ENCODE measurements at regions not wholly inside any gene's neighbourhood (a gene's known extent, or its start where the extent isn't known, plus 50 kb on each side); places are given as distances from the start of the nearest gene placed in this dataset.
"Not testable (repeated sequence)": the region's sequence is repeated elsewhere in the genome, so short reads cannot be mapped to it uniquely, and the experiment has no call there.

DNA sequence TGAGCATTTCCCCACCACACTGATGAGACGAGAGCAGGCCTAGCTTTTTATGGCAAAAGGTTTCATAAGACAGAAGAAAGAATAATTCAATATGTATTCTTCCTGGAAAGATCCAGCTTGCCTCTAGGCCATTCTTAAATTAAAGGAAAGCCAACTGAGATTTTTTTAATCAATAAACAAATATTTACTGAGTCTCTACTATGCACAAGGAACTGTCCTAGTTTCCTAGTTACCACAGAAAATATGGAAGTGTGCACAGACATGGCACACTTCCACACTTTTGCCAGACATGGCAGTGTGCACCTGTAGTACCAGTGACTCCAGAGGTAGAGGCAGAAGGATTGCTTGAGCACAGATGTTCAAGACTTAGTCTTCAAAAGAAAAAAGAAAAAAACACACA is 281.0 kb downstream of the CETN3 start:
- no peak for DNase-seq

DNA sequence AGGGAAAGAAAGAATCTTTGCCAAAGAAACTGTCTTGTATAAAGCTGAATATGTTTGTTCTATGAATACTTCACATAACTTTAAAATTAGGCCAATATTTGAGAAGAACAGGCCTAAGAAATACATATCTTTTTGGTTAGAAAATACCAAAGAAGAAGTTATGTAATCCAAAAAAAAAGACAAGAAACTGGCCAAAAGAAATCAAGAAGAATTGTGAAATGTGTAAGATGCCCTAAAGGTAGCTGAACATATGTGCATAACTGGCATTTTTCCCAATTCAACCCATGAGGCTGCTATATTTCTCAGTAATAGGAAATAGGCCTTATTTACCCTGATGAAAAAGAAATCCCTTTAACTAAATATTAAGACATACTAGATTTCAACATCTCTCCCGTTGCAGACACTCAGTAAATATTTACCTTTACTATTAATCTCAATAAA is 290.0 kb downstream of the CETN3 start:
- DNase-seq = no peak

GRCh38 chr5:90117005-90117404 is 292.6 kb downstream of the CETN3 start:
- no peak for DNase-seq

GRCh38 chr5:90113108-90113507 is 296.4 kb downstream of the CETN3 start:
- DNase-seq = no peak

- no peak for DNase-seq
Observed at GRCh38 chr5:90112033-90112692, 297.4 kb downstream of the CETN3 start.

DNA sequence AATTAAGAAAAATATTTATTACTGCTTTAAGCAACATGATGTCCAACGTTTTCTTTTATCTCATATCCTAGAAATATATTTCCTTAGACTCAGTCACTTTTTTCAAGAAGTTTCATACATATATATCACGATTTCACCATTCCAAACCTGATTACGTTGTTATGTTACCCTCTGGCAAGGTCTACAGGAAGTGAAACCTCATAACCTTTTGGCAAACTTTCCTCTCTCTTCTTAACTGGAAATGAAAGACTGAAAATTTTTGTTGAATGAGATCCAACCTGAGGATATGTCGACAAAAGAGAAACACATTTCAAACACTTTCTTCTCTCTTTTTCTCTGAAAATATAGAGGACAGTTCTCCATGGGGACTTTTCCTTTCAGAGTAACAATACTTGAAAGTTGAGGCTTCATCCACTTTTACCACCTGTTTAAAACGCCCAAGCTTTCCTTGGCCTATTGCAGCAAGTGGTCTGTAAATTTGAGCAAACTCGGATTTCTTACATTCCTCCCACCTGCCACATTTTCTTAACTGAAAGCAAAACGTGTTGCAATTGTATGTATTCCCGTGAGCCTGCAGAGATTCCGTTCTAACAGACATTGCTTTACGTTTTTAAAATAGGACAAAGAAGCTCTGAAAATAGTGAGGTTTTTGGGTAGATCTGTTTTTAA is 298.1 kb downstream of the CETN3 start:
- DNase-seq = no peak

- DNase-seq = no peak
Observed at GRCh38 chr5:90109285-90109684, 300.3 kb downstream of the CETN3 start.

GRCh38 chr5:90099099-90099498 is 310.5 kb downstream of the CETN3 start:
- DNase-seq = no peak

DNA sequence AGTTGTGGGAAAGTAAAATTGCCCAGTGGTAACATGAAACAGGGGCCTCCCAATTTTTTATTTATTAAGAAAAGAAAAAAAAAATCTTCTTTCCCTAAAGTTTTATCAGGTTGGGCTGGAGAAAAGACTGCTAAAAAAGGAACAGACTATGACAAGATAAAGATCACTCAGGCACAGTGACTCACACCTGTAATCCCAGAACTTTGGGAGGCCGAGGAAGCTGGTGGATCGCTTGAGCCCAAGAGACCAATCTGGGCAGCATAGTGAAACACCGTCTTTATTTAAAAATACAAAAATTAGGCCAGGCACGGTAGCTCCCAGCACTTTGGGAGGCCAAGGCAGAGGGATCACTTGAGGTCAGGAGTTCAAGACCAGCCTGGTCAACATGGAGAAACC is 312.5 kb downstream of the CETN3 start:
- no peak for DNase-seq

GRCh38 chr5:90096415-90097081 is 313.0 kb downstream of the CETN3 start:
- DNase-seq = no peak

DNA sequence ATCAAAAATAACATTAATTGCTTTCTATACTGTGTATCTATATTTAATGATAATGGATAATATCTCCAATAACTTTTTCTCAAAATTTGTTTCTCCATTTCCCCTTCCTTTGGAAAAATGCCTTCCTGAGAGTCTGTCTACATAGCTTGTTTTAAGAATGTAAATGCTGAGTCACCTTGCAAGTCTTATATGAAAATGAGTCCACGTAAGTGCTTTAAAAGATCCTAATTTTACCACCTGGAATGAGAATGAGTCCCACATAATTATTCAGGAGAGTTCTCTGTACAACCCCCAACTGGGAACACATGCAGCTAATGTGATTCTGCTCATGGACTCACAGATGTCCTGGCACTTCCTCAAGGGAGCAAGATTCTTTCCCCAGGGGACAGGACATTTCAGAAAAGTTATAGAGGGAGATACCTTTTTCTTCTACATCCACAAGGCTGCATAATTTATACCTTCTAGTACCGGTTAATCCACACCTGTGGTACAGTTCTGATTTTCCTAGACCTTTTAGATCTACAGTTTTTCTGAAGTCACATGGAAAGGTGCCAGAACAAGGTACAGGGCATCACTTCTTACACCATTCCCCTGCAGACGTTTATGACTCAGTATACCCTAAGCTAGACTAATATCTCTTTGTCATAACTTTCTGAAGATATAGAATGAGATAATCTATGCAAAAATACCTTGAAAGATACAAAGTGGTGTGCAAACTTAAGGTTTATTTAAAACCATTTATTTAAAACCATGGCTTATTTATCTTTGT is 314.1 kb downstream of the CETN3 start:
- no peak for DNase-seq

- DNase-seq = no peak
Observed at GRCh38 chr5:90093751-90094485, 315.6 kb downstream of the CETN3 start.

DNA sequence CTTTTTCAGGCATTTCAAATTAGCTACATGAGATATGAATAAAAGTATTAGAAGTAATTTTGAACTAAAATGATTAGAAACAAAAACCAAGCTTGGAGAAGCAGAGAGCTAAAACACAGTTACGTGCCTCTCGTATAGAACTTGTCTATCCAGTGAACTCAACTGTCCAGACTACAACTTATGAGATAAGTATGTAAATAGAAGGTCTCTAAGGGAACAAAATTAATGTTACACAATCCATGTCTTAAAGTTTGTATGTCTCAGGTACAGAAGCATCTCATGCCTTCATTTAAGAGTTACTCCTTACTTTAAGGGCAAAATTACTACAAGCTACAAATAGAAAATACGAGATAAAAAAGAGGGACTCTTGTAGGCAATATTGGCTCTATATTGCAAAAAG is 316.8 kb downstream of the CETN3 start:
- no peak for DNase-seq

GRCh38 chr5:90084342-90084741 is 325.2 kb downstream of the CETN3 start:
- no peak for DNase-seq

DNA sequence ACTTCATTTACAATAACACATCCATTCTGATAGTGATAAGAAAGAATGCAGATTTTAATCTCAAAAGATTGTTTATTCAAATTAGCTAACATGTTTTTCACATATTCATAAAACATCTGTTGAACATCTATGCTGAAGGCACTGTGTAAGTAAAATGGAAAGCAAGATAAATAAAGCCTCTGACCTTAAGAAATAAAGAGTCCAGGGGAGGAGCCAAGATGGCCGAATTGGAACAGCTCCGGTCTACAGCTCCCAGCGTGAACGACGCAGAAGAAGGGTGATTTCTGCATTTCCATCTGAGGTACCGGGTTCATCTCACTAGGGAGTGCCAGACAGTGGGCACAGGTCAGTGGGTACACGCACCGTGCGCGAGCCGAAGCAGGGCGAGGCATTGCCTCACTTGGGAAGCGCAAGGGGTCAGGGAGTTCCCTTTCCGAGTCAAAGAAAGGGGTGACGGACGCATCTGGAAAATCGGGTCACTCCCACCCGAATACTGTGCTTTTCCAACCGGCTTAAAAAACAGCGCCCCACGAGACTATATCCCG is 336.5 kb downstream of the CETN3 start:
- not testable (repeated sequence) for DNase-seq

DNA sequence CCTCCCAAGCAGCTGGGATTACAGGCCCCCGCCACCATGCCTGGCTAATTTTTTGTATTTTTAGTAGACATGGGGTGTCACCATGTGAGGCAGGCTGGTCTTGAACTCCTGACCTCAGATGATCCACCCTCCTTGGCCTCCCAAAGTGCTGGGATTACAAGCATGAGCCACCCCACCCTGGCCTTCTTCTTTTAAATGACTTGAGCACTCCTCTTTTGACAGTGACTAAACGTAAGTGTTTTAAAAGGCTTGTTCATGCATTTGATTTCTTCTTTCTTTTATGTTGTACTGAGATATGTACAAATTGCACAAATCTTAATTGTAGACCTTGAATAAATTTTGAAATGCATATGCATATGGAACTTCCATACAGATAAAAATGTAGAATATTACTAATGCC is 337.9 kb downstream of the CETN3 start:
- no peak for DNase-seq

DNA sequence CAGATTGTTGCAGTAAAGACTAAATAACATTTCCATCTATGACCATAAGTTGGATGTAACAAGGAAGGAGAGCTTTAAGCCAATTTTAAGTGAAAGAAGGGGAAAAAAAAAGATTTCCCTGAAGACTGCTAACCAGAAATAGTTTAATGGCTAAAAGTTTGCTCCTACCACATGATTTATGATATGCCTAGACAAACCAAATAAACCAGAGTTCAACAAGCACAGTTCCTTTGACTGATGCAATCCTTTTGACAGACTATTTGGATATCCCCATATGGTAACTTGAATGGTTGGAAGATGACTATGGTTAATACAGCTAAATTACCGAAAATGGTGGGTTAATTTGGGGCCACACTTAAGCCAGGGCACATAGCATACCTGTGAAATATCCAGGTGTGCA is 338.5 kb downstream of the CETN3 start:
- no peak for DNase-seq

- no peak for DNase-seq
Observed at GRCh38 chr5:90066920-90067319, 342.6 kb downstream of the CETN3 start.

- no peak for DNase-seq
Observed at GRCh38 chr5:90056911-90057705, 352.4 kb downstream of the CETN3 start.

GRCh38 chr5:90055831-90056328 is 353.7 kb downstream of the CETN3 start:
- no peak for DNase-seq

DNA sequence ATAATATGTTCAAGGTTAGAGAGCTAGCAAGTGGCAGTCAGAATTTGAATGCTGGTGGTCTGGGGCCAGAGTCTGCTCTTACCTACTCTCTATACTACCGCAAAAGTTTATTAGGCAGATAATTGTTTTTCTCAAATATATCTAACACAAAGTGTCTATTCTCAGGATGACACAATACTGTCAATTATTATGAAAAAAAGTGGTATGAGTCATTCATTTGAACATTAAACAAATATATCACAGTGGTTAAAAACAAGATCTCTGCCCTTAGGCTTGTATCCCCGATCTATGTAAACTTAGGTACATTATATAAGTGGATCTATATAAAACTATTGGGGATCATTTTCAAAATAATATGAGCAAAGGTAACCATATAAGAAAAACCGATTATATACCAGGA is 354.9 kb downstream of the CETN3 start:
- no peak for DNase-seq
